IMR-90 (cell line): ENCODE measurements at regions not wholly inside any gene's neighbourhood (a gene's known extent, or its start where the extent isn't known, plus 50 kb on each side); places are given as distances from the start of the nearest gene placed in this dataset.

Source experiments
- ATAC-seq: fragments of 200-7000 bp; cut with Tn5 transposase; 2 replicates; pipeline ENCODE4 v1.9.1; 2020; ENCODE audit warnings: low read depth, mild to moderate bottlenecking, moderate library complexity
- BruUV-seq: library from RNA; stranded (reverse); fragments of 400-500 nt; replicated peaks from 2 replicates; lab custom pipeline; 2021; lab: Mats Ljungman, UMichigan
- CTCF ChIA-PET: fragments of 300-600 bp; formaldehyde crosslinking; extraction: SDS; loops from one replicate; lab custom pipeline; 2021; ENCODE audit warnings: antibody characterized with exemption; lab: Yijun Ruan, JAX
- POLR2A ChIA-PET: fragments of 300-600 bp; sonication (Branson Sonifier 250); formaldehyde crosslinking; loops from one replicate; lab custom pipeline; 2022; ENCODE audit warnings: antibody characterized with exemption; ENCODE audit not compliant: unreplicated experiment; lab: Charles Lee
- DNase-seq: peaks from one replicate; pipeline ENCODE4 v3.0.0; 2013
- H2AFZ ChIP-seq: replicated peaks from 2 replicates; pipeline ENCODE3; 2013; ENCODE audit warnings: low read length, mild to moderate bottlenecking; ENCODE audit not compliant: poor library complexity
- H2AK5ac ChIP-seq: 2 replicates; pipeline ENCODE4 v1.6.1; 2013; ENCODE audit warnings: low read depth, low read length, inconsistent platforms
- H2AK9ac ChIP-seq: replicated peaks from 2 replicates; pipeline ENCODE3; 2013; ENCODE audit warnings: mild to moderate bottlenecking, low read depth, low read length, moderate library complexity; ENCODE audit not compliant: poor library complexity
- H2BK120ac ChIP-seq: 2 replicates; pipeline ENCODE4 v1.6.1; 2013; ENCODE audit warnings: low read depth, low read length, inconsistent platforms
- H2BK15ac ChIP-seq: 3 replicates; pipeline ENCODE4 v1.6.1; 2013; ENCODE audit warnings: low read depth, low read length, inconsistent platforms
- H2BK20ac ChIP-seq: 2 replicates; pipeline ENCODE4 v1.6.1; 2013; ENCODE audit warnings: low read depth, mild to moderate bottlenecking, inconsistent platforms, low read length, moderate library complexity
- H2BK5ac ChIP-seq: 2 replicates; pipeline ENCODE4 v1.6.1; 2013; ENCODE audit warnings: mild to moderate bottlenecking, low read depth, low read length, inconsistent platforms; ENCODE audit not compliant: poor library complexity, severe bottlenecking
- H3K14ac ChIP-seq: replicated peaks from 2 replicates; pipeline ENCODE4 v1.6.1; 2013; ENCODE audit warnings: low read depth, low read length, inconsistent platforms
- H3K18ac ChIP-seq: 2 replicates; pipeline ENCODE4 v1.6.1; 2013; ENCODE audit warnings: low read depth, low read length, control low read depth
- H3K23ac ChIP-seq: 2 replicates; pipeline ENCODE4 v1.6.1; 2013; ENCODE audit warnings: low read depth, low read length, inconsistent platforms
- H3K27ac ChIP-seq: 2 replicates; pipeline ENCODE4 v1.5.1; 2013; ENCODE audit warnings: mild to moderate bottlenecking, control low read depth, low read length; ENCODE audit not compliant: insufficient read depth
- H3K27me3 ChIP-seq: 2 replicates; pipeline ENCODE4 v1.6.1; 2013; ENCODE audit warnings: low read length; ENCODE audit not compliant: control insufficient read depth, insufficient read depth
- H3K36me3 ChIP-seq: 2 replicates; pipeline ENCODE4 v1.6.1; 2013; ENCODE audit warnings: low read length, mixed read lengths; ENCODE audit not compliant: control insufficient read depth, insufficient read depth
- H3K4ac ChIP-seq: 2 replicates; pipeline ENCODE4 v1.6.1; 2013; ENCODE audit warnings: low read depth, low read length, inconsistent platforms
- H3K4me1 ChIP-seq: 2 replicates; pipeline ENCODE4 v1.6.1; 2013; ENCODE audit warnings: low read length, mixed read lengths; ENCODE audit not compliant: control insufficient read depth, insufficient read depth
- H3K4me2 ChIP-seq: 2 replicates; pipeline ENCODE4 v1.6.1; 2013; ENCODE audit warnings: low read depth, mild to moderate bottlenecking, control low read depth, low read length, moderate library complexity
- H3K4me3 ChIP-seq: 2 replicates; pipeline ENCODE4 v1.5.1; 2013; ENCODE audit warnings: low read depth, mild to moderate bottlenecking, control low read depth, low read length, moderate library complexity; ENCODE audit not compliant: insufficient read depth
- H3K56ac ChIP-seq: 2 replicates; pipeline ENCODE4 v1.6.1; 2013; ENCODE audit warnings: low read length, inconsistent platforms; ENCODE audit not compliant: insufficient read depth; ENCODE audit errors: extremely low read depth
- H3K79me1 ChIP-seq, 2 experiments: 2 replicates each; pipeline ENCODE4 v1.6.1; 2013; ENCODE audit warnings: low read length in 2 of 2, inconsistent platforms in 1 of 2, low read depth in 1 of 2
- H3K9ac ChIP-seq: 2 replicates; pipeline ENCODE4 v1.6.1; 2013; ENCODE audit warnings: low read depth, low read length, control low read depth
- H3K9me1 ChIP-seq: 2 replicates; pipeline ENCODE4 v1.6.1; 2013; ENCODE audit warnings: low read length, inconsistent platforms; ENCODE audit not compliant: insufficient read depth
- H3K9me3 ChIP-seq: 2 replicates; pipeline ENCODE4 v1.6.1; 2013; ENCODE audit warnings: low read length; ENCODE audit not compliant: control insufficient read depth, insufficient read depth
- H4K20me1 ChIP-seq: 2 replicates; pipeline ENCODE4 v1.6.1; 2013; ENCODE audit warnings: low read length, inconsistent platforms; ENCODE audit not compliant: insufficient read depth
- H4K5ac ChIP-seq: 2 replicates; pipeline ENCODE4 v1.6.1; 2013; ENCODE audit warnings: mild to moderate bottlenecking, low read depth, low read length, control low read depth
- H4K8ac ChIP-seq, 2 experiments: 2 replicates each; pipeline ENCODE4 v1.6.1; 2013; ENCODE audit warnings: low read depth in 2 of 2, low read length in 2 of 2, control low read depth in 1 of 2, inconsistent platforms in 1 of 2
- H4K91ac ChIP-seq: 2 replicates; pipeline ENCODE4 v1.6.1; 2013; ENCODE audit warnings: low read depth, low read length, inconsistent platforms; ENCODE audit not compliant: insufficient read depth
- BHLHE40 ChIP-seq: fragments of 150-350 bp; IDR thresholded peaks from 2 replicates; pipeline ENCODE4 v1.6.1; 2016; ENCODE audit warnings: mild to moderate bottlenecking, low read depth, low read length
- CEBPB ChIP-seq: IDR thresholded peaks from 2 replicates; pipeline ENCODE4 v1.6.1; 2012; ENCODE audit warnings: low read depth, low read length, improper control_type of control experiment
- CHD1 ChIP-seq: IDR thresholded peaks from 2 replicates; pipeline ENCODE4 v1.6.1; 2012; ENCODE audit warnings: low read depth, low read length, improper control_type of control experiment
- CTCF ChIP-seq: conservative IDR thresholded peaks from 2 replicates; pipeline ENCODE4 v1.5.1; 2012; ENCODE audit warnings: mild to moderate bottlenecking, low read depth, low read length, improper control_type of control experiment
- ELK1 ChIP-seq: fragments of 150-350 bp; IDR thresholded peaks from 2 replicates; pipeline ENCODE4 v1.6.1; 2016; ENCODE audit warnings: low read depth, mild to moderate bottlenecking, low read length, moderate library complexity, borderline replicate concordance
- FOS ChIP-seq: fragments of 150-350 bp; IDR thresholded peaks from 2 replicates; pipeline ENCODE4 v1.6.1; 2016; ENCODE audit warnings: low read depth, low read length
- MAFK ChIP-seq: IDR thresholded peaks from 2 replicates; pipeline ENCODE4 v1.6.1; 2012; ENCODE audit warnings: low read depth, low read length, improper control_type of control experiment
- MAZ ChIP-seq: IDR thresholded peaks from 2 replicates; pipeline ENCODE4 v1.6.1; 2012; ENCODE audit warnings: low read depth, mild to moderate bottlenecking, low read length, improper control_type of control experiment, moderate library complexity, borderline replicate concordance
- MXI1 ChIP-seq: IDR thresholded peaks from 2 replicates; pipeline ENCODE4 v1.6.1; 2012; ENCODE audit warnings: low read depth, mild to moderate bottlenecking, low read length, moderate library complexity, borderline replicate concordance
- NFE2L2 ChIP-seq: fragments of 150-350 bp; IDR thresholded peaks from 2 replicates; pipeline ENCODE4 v1.6.1; 2016; ENCODE audit warnings: low read depth, mild to moderate bottlenecking, low read length
- POLR2A ChIP-seq: IDR thresholded peaks from 2 replicates; pipeline ENCODE4 v1.6.1; 2012; ENCODE audit warnings: mild to moderate bottlenecking, low read depth, low read length
- RAD21 ChIP-seq: IDR thresholded peaks from 2 replicates; pipeline ENCODE4 v1.6.1; 2012; ENCODE audit warnings: low read length, improper control_type of control experiment
- RCOR1 ChIP-seq: IDR thresholded peaks from 2 replicates; pipeline ENCODE4 v1.6.1; 2012; ENCODE audit warnings: mild to moderate bottlenecking, low read length, improper control_type of control experiment; ENCODE audit not compliant: insufficient replicate concordance
- RFX5 ChIP-seq: IDR thresholded peaks from 2 replicates; pipeline ENCODE4 v1.8.0; 2012; ENCODE audit warnings: low read depth, mild to moderate bottlenecking, low read length, moderate library complexity
- SMC3 ChIP-seq: fragments of 150-350 bp; IDR thresholded peaks from 2 replicates; pipeline ENCODE4 v1.6.1; 2016; ENCODE audit warnings: low read depth, mild to moderate bottlenecking, antibody characterized with exemption, low read length, moderate library complexity
- USF2 ChIP-seq: fragments of 150-350 bp; IDR thresholded peaks from 2 replicates; pipeline ENCODE4 v1.6.1; 2017; ENCODE audit warnings: mild to moderate bottlenecking, antibody characterized with exemption, low read length, low read depth
- WGBS, 2 experiments: methylation state at CpG; one replicate each; pipeline versions ENCODE4 v1.1.5 to v1.1.7; 2013; ENCODE audit warnings: missing lambda C conversion rate in 2 of 2; ENCODE audit not compliant: insufficient read length in 1 of 2; ENCODE audit errors: extremely low coverage in 2 of 2; 5-methylcytosine and 5-hydroxymethylcytosine counted together
- dilution Hi-C: fragments of 300-500 bp; cut with HindIII; formaldehyde crosslinking; loops from one replicate; pipeline ENCODE4 v1.14.3; 2018; ENCODE audit warnings: low sequenced_read_pairs; ENCODE audit not compliant: unreplicated experiment
- in situ Hi-C: fragments of 300-500 bp; cut with MboI; formaldehyde crosslinking; loops from 3 replicates; pipeline ENCODE4 v1.14.3; 2019; ENCODE audit warnings: low sequenced_read_pairs, inconsistent platforms, mixed read lengths
- intact Hi-C: fragments of 100-400 bp; cut with micrococcal nuclease; formaldehyde crosslinking; loops from 2 replicates; pipeline ENCODE4 v1.10.0; 2022

- ATAC-seq (no peak), DNase-seq (no peak)
- BruUV-seq = no TSS peak
- Histone ChIP-seq H2AK9ac (no peak overlapping the region), H3K9me1 (no peaks in the 10 kb centered on the region; the same call in 1 of the 2 replicates), H3K4me2 (no peak overlapping the region), H4K20me1 (no peaks in the 10 kb centered on the region), H4K8ac (no peak overlapping the region), H3K4me3 (no peak overlapping the region), H3K27ac (no peak overlapping the region), H4K5ac (no peak overlapping the region), H3K4me1 (no peaks in the 10 kb centered on the region), H3K4ac (no peak overlapping the region), H3K56ac (no peak overlapping the region), H3K36me3 (no peaks in the 10 kb centered on the region), H2BK120ac (no peak overlapping the region), H3K23ac (no peak overlapping the region), H3K27me3 (no peaks in the 10 kb centered on the region), H2BK20ac (no peak overlapping the region), H2BK15ac (no peak overlapping the region), H2AFZ (no peak overlapping the region), H3K9me3 (no peaks in the 10 kb centered on the region), H3K79me1 (no peaks in the 10 kb centered on the region), H3K14ac (no peak overlapping the region), H3K18ac (no peak overlapping the region), H3K9ac (no peak overlapping the region), H2AK5ac (no peak overlapping the region), H2BK5ac (no peak overlapping the region), H4K91ac (no peak overlapping the region)
- dilution Hi-C loops = no loop called here
- 100% methylated on average over 3 of the region's 7 CpGs; no CpG with 5 or more reads in 1 of the 2 experiments for WGBS, 2 experiments
- in situ Hi-C loops = no loop called here
- no peak for TF ChIP-seq CHD1
- no peak for TF ChIP-seq MAZ
- TF ChIP-seq NFE2L2 = no peak
- no peak for TF ChIP-seq MXI1
- no peak for TF ChIP-seq FOS
- no peak for TF ChIP-seq USF2
- no peak for TF ChIP-seq CEBPB
- no peak for TF ChIP-seq BHLHE40
- TF ChIP-seq CTCF = no peak
- TF ChIP-seq SMC3 = no peak
- TF ChIP-seq MAFK = no peak
- TF ChIP-seq POLR2A = no peak
- TF ChIP-seq RCOR1 = no peak
- TF ChIP-seq ELK1 = no peak
- no peak for TF ChIP-seq RAD21
- no peak for TF ChIP-seq RFX5
- intact Hi-C loops = no loop called here
- ChIA-PET POLR2A (no interaction called here), CTCF (interaction anchor here (0.8 kb wide), 1 partner anchor 25 kb away, joined by 3 read pairs; no protein-coding TSS in a partner anchor)
Observed at GRCh38 chr6:14517516-14518105, 400.0 kb downstream of the CD83 start.
